MM.1S (cell line): ENCODE measurements at regions not wholly inside any gene's neighbourhood (a gene's known extent, or its start where the extent isn't known, plus 50 kb on each side); places are given as distances from the start of the nearest gene placed in this dataset.
"Not testable (repeated sequence)": the region's sequence is repeated elsewhere in the genome, so short reads cannot be mapped to it uniquely, and the experiment has no call there.

Source experiments
- DNase-seq: peaks from one replicate; pipeline ENCODE4 v3.0.0-alpha.2; 2015
- H2AFZ ChIP-seq: fragments of 300-600 bp; sonication (generic); 2 replicates; pipeline ENCODE4 v1.6.0; 2016; ENCODE audit warnings: antibody characterized with exemption, low read length
- H3F3A ChIP-seq: fragments of 300-600 bp; sonication (generic); 2 replicates; pipeline ENCODE4 v1.6.1; 2016; ENCODE audit warnings: mild to moderate bottlenecking, antibody characterized with exemption, low read length, moderate library complexity, mixed read lengths; ENCODE audit not compliant: insufficient read depth
- H3K27ac ChIP-seq: fragments of 300-600 bp; sonication (generic); 2 replicates; pipeline ENCODE4 v1.5.1; 2016; ENCODE audit warnings: mild to moderate bottlenecking, low read length
- H3K27me3 ChIP-seq: fragments of 300-600 bp; sonication (generic); replicated peaks from 2 replicates; pipeline ENCODE4 v1.6.0; 2016; ENCODE audit warnings: low read length; ENCODE audit not compliant: insufficient read depth
- H3K36me3 ChIP-seq: fragments of 300-600 bp; sonication (generic); replicated peaks from 2 replicates; pipeline ENCODE4 v1.6.1; 2016; ENCODE audit warnings: mild to moderate bottlenecking, low read length, mixed read lengths; ENCODE audit not compliant: insufficient read depth
- H3K4me1 ChIP-seq: fragments of 300-600 bp; sonication (generic); 2 replicates; pipeline ENCODE4 v1.6.1; 2016; ENCODE audit warnings: low read length, mixed read lengths
- H3K4me2 ChIP-seq: fragments of 300-600 bp; sonication (generic); 2 replicates; pipeline ENCODE4 v1.6.0; 2016; ENCODE audit warnings: low read depth, low read length
- H3K4me3 ChIP-seq: fragments of 300-600 bp; sonication (generic); 2 replicates; pipeline ENCODE4 v1.5.1; 2016; ENCODE audit warnings: low read length, mixed read lengths
- H3K79me2 ChIP-seq: fragments of 300-600 bp; sonication (generic); 2 replicates; pipeline ENCODE4 v1.6.1; 2016; ENCODE audit warnings: mixed run types, low read length, mixed read lengths
- H3K9ac ChIP-seq: fragments of 300-600 bp; sonication (generic); 2 replicates; pipeline ENCODE4 v1.6.1; 2016; ENCODE audit warnings: low read length, mixed read lengths
- H3K9me2 ChIP-seq: fragments of 300-600 bp; sonication (generic); replicated peaks from 2 replicates; pipeline ENCODE4 v1.6.1; 2016; ENCODE audit warnings: mild to moderate bottlenecking, low read length, mixed read lengths; ENCODE audit not compliant: insufficient read depth
- H3K9me3 ChIP-seq: fragments of 300-600 bp; sonication (generic); replicated peaks from 2 replicates; pipeline ENCODE4 v1.6.1; 2016; ENCODE audit warnings: mild to moderate bottlenecking, low read length, mixed read lengths; ENCODE audit not compliant: insufficient read depth
- H4K20me1 ChIP-seq: fragments of 300-600 bp; sonication (generic); 2 replicates; pipeline ENCODE4 v1.6.1; 2016; ENCODE audit warnings: mild to moderate bottlenecking, low read length, moderate library complexity, mixed read lengths; ENCODE audit not compliant: insufficient read depth
- EZH2 ChIP-seq: fragments of 300-600 bp; sonication (generic); optimal IDR thresholded peaks from 2 replicates; pipeline ENCODE3; 2017; ENCODE audit warnings: low read depth, mild to moderate bottlenecking, antibody characterized with exemption, low read length, mixed read lengths
- EZH2phosphoT487 ChIP-seq: fragments of 300-600 bp; sonication (generic); IDR thresholded peaks from 2 replicates; pipeline ENCODE4 v1.6.1; 2018; ENCODE audit warnings: antibody characterized with exemption, low read length
- TF ChIP-seq, protein P1 (sequence below): fragments of 300-600 bp; sonication (generic); IDR thresholded peaks from 2 replicates; pipeline ENCODE4 v1.5.1; 2016; ENCODE audit warnings: antibody characterized with exemption, low read length, mixed read lengths

GRCh38 chr15:34501131-34501530 lies 63.5 kb upstream of the GOLGA8A start:
- H3K4me3 ChIP-seq, result no peak overlapping the region
- H3F3A ChIP-seq, result no peaks in the 10 kb centered on the region
- no peaks in the 10 kb centered on the region for H3K9me2 ChIP-seq
- H3K36me3 ChIP-seq, result no peaks in the 10 kb centered on the region
- no peaks in the 10 kb centered on the region for H3K9me3 ChIP-seq
- no peaks in the 10 kb centered on the region for H3K79me2 ChIP-seq
- H2AFZ ChIP-seq, result no peak overlapping the region
- no peak for DNase-seq
- H3K4me1 ChIP-seq, result no peaks in the 10 kb centered on the region
- H3K4me2 ChIP-seq, result no peak overlapping the region
- no peaks in the 10 kb centered on the region for H3K27me3 ChIP-seq
- H3K9ac ChIP-seq, result no peak overlapping the region
- no peaks in the 10 kb centered on the region for H4K20me1 ChIP-seq
- no peak for TF ChIP-seq EZH2
- TF ChIP-seq EZH2phosphoT487, result no peak
- TF ChIP-seq, protein P1, sequence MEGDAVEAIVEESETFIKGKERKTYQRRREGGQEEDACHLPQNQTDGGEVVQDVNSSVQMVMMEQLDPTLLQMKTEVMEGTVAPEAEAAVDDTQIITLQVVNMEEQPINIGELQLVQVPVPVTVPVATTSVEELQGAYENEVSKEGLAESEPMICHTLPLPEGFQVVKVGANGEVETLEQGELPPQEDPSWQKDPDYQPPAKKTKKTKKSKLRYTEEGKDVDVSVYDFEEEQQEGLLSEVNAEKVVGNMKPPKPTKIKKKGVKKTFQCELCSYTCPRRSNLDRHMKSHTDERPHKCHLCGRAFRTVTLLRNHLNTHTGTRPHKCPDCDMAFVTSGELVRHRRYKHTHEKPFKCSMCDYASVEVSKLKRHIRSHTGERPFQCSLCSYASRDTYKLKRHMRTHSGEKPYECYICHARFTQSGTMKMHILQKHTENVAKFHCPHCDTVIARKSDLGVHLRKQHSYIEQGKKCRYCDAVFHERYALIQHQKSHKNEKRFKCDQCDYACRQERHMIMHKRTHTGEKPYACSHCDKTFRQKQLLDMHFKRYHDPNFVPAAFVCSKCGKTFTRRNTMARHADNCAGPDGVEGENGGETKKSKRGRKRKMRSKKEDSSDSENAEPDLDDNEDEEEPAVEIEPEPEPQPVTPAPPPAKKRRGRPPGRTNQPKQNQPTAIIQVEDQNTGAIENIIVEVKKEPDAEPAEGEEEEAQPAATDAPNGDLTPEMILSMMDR, result no peak
- H3K27ac ChIP-seq, result no peak overlapping the region

GRCh38 chr15:34496207-34496995 lies 58.8 kb upstream of the GOLGA8A start:
- no peak for TF ChIP-seq EZH2
- TF ChIP-seq EZH2phosphoT487, result no peak
- TF ChIP-seq, protein P1, result no peak
- no peak for DNase-seq
- no peaks in the 10 kb centered on the region for H3K27me3 ChIP-seq
- H3K27ac ChIP-seq, result no peak overlapping the region
- H3K79me2 ChIP-seq, result no peaks in the 10 kb centered on the region
- peaks cover 8% of the 10 kb centered on the region; the same call in 1 of the 2 replicates for H3K4me1 ChIP-seq
- H3K9ac ChIP-seq, result no peak overlapping the region
- no peak overlapping the region for H3K4me3 ChIP-seq
- no peaks in the 10 kb centered on the region for H3F3A ChIP-seq
- no peaks in the 10 kb centered on the region for H3K9me2 ChIP-seq
- no peaks in the 10 kb centered on the region for H3K9me3 ChIP-seq
- no peak overlapping the region for H3K4me2 ChIP-seq
- H4K20me1 ChIP-seq, result no peaks in the 10 kb centered on the region
- no peak overlapping the region for H2AFZ ChIP-seq
- no peaks in the 10 kb centered on the region for H3K36me3 ChIP-seq

DNA sequence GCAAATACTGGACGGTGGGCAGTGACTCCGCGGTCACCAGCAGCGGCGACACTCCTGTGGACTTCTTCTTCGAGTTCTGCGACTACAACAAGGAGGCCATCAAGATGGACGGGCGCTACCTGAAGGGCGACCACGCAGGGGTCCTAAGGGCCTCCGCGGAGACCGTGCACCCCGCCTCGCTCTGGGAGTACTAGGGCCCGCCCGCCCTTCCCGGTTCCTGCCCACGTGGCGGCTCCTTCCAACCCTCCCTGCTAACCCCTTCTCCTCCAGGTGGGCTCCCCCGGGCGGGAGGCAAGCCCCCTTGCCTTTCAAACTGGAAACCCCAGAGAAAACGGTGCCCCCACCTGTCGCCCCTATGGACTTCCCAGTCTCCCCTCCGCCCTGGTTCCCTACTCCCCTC lies 58.1 kb upstream of the GOLGA8A start:
- not testable (repeated sequence) for H3K27ac ChIP-seq, H2AFZ ChIP-seq

DNA sequence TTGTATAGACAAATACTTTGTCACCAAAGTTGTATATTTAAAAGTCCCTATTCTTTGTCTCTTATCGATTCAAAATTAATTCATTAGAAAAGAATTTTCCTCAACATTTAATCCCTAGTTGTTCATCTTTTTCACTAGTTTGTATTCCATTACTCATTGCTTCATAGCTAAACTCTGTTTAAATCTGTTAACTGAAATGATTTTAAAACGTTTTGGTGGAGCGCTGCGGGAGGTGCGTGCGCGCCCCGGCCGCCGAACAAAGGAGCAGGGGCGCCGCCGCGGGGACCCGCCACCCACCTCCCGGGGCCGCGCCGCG lies 56.4 kb upstream of the GOLGA8A start:
- H3K9me2 ChIP-seq, result no peaks in the 10 kb centered on the region
- no peaks in the 10 kb centered on the region for H3K36me3 ChIP-seq
- no peak overlapping the region for H3K4me3 ChIP-seq
- no peak overlapping the region for H3K4me2 ChIP-seq
- no peaks in the 10 kb centered on the region for H3K79me2 ChIP-seq
- H2AFZ ChIP-seq, result no peak overlapping the region
- TF ChIP-seq EZH2, result no peak
- TF ChIP-seq, protein P1, result no peak
- TF ChIP-seq EZH2phosphoT487, result no peak
- H3K4me1 ChIP-seq, result peaks cover 8% of the 10 kb centered on the region; the same call in 1 of the 2 replicates
- H3F3A ChIP-seq, result no peaks in the 10 kb centered on the region
- no peaks in the 10 kb centered on the region for H3K9me3 ChIP-seq
- H3K9ac ChIP-seq, result no peak overlapping the region
- no peaks in the 10 kb centered on the region for H3K27me3 ChIP-seq
- no peak overlapping the region for H3K27ac ChIP-seq
- H4K20me1 ChIP-seq, result no peaks in the 10 kb centered on the region
- DNase-seq, result no peak

More for the DNA sequence above, 58.1 kb upstream of the GOLGA8A start:
- not testable (repeated sequence) for H3K4me2 ChIP-seq, H3K4me1 ChIP-seq, H3K9ac ChIP-seq, H3K9me2 ChIP-seq, H3K36me3 ChIP-seq, H3F3A ChIP-seq, H3K79me2 ChIP-seq, H3K27me3 ChIP-seq, H3K4me3 ChIP-seq, H4K20me1 ChIP-seq, DNase-seq, H3K9me3 ChIP-seq
